Activated CD4-positive, alpha-beta T cell treated with anti-CD3 and anti-CD28 coated beads, Interleukin-2, Interleukin-4, amounts not matched to agents 100 ng/mL and 50 ng/mL, durations not matched to agents 16 hours and 8 hours (primary cell): ENCODE measurements at regions not wholly inside any gene's neighbourhood (a gene's known extent, or its start where the extent isn't known, plus 50 kb on each side); places are given as distances from the start of the nearest gene placed in this dataset.
A peak's percentile ranks its signal among the peaks of the same experiment; 100 is the strongest.

Source experiments
- DNase-seq: peaks from one replicate; pipeline ENCODE4 v3.0.0-alpha.2; 2020; ENCODE audit warnings: low spot score

GRCh38 chr3:30069056-30069455, 537.3 kb upstream of the TGFBR2 start:
- no peak for DNase-seq

GRCh38 chr3:30073040-30073439, 533.4 kb upstream of the TGFBR2 start:
- DNase-seq, result no peak

GRCh38 chr3:30073622-30074021, 532.8 kb upstream of the TGFBR2 start:
- no peak for DNase-seq

- DNase-seq, result no peak
These were observed 530.9 kb upstream of the TGFBR2 start for GRCh38 chr3:30075514-30075913.

GRCh38 chr3:30076899-30077298, 529.5 kb upstream of the TGFBR2 start:
- DNase-seq, result no peak

GRCh38 chr3:30077746-30078145, 528.7 kb upstream of the TGFBR2 start:
- DNase-seq, result no peak

GRCh38 chr3:30078736-30079135, 527.7 kb upstream of the TGFBR2 start:
- no peak for DNase-seq

GRCh38 chr3:30081904-30082303, 524.5 kb upstream of the TGFBR2 start:
- DNase-seq, result no peak

- DNase-seq, result no peak
These were observed 523.7 kb upstream of the TGFBR2 start for GRCh38 chr3:30082652-30083051.

- DNase-seq, result no peak
These were observed 523.1 kb upstream of the TGFBR2 start for GRCh38 chr3:30083315-30083714.

- no peak for DNase-seq
These were observed 522.1 kb upstream of the TGFBR2 start for GRCh38 chr3:30084316-30084715.

- no peak for DNase-seq
These were observed 521.4 kb upstream of the TGFBR2 start for GRCh38 chr3:30084971-30085403.

GRCh38 chr3:30085486-30085885, 520.9 kb upstream of the TGFBR2 start:
- DNase-seq, result no peak

GRCh38 chr3:30091686-30092085, 514.7 kb upstream of the TGFBR2 start:
- DNase-seq, result no peak

GRCh38 chr3:30097022-30097650, 509.3 kb upstream of the TGFBR2 start:
- DNase-seq, result no peak

GRCh38 chr3:30098243-30098642, 508.2 kb upstream of the TGFBR2 start:
- no peak for DNase-seq

- DNase-seq, result no peak
These were observed 507.5 kb upstream of the TGFBR2 start for GRCh38 chr3:30098653-30099455.

- no peak for DNase-seq
These were observed 504.0 kb upstream of the TGFBR2 start for GRCh38 chr3:30102356-30102755.

- DNase-seq, result no peak
These were observed 503.2 kb upstream of the TGFBR2 start for GRCh38 chr3:30103186-30103585.

GRCh38 chr3:30107531-30107930, 498.9 kb upstream of the TGFBR2 start:
- DNase-seq, result no peak

- no peak for DNase-seq
These were observed 494.0 kb upstream of the TGFBR2 start for GRCh38 chr3:30112411-30112810.

- peak; percentile 41 for DNase-seq
These were observed 493.4 kb upstream of the TGFBR2 start for GRCh38 chr3:30112902-30113484.

GRCh38 chr3:30113906-30114305, 492.5 kb upstream of the TGFBR2 start:
- no peak for DNase-seq
